GM10266 (cell line): ENCODE measurements at regions not wholly inside any gene's neighbourhood (a gene's known extent, or its start where the extent isn't known, plus 50 kb on each side); places are given as distances from the start of the nearest gene placed in this dataset.

Source experiments
- DNase-seq: peaks from one replicate; pipeline ENCODE4 v3.0.0; 2012; ENCODE audit errors: extremely low spot score
- TF ChIP-seq, protein P1 (sequence below): IDR thresholded peaks from 2 replicates; pipeline ENCODE4 v1.5.1; 2012; ENCODE audit warnings: mild to moderate bottlenecking, low read depth; ENCODE audit not compliant: control insufficient read depth, insufficient read depth; ENCODE audit errors: missing control alignments

- no peak for DNase-seq
- TF ChIP-seq, protein P1, sequence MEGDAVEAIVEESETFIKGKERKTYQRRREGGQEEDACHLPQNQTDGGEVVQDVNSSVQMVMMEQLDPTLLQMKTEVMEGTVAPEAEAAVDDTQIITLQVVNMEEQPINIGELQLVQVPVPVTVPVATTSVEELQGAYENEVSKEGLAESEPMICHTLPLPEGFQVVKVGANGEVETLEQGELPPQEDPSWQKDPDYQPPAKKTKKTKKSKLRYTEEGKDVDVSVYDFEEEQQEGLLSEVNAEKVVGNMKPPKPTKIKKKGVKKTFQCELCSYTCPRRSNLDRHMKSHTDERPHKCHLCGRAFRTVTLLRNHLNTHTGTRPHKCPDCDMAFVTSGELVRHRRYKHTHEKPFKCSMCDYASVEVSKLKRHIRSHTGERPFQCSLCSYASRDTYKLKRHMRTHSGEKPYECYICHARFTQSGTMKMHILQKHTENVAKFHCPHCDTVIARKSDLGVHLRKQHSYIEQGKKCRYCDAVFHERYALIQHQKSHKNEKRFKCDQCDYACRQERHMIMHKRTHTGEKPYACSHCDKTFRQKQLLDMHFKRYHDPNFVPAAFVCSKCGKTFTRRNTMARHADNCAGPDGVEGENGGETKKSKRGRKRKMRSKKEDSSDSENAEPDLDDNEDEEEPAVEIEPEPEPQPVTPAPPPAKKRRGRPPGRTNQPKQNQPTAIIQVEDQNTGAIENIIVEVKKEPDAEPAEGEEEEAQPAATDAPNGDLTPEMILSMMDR: no peak
Observed at GRCh38 chr1:81170721-81171120, 630.0 kb upstream of the ADGRL2 start.

- TF ChIP-seq, protein P1: no peak
- no peak for DNase-seq
Observed at GRCh38 chr1:81165963-81166362, 634.8 kb upstream of the ADGRL2 start.

- no peak for DNase-seq
Observed at GRCh38 chr1:81160696-81161095, 640.0 kb upstream of the ADGRL2 start.

DNA sequence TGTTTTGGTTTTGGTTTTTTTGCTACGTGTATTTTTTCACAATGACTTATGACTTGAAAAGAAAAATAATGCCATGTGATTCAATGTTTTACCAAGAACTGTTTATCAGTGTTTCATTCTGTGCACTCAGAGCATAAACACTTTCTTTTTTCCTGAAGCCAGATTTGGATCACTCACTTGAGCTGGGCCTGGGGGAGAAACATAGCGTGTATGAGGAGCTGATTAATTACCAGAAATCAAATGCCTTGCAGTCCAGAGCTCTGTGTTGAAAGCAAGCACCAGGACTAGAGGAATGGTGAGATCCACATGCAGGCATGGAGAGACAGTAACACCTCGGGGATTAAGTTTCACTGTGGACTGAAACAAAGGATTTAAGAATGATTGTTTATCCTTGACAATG, 642.1 kb upstream of the ADGRL2 start:
- DNase-seq: no peak
- TF ChIP-seq, protein P1: no peak

More at GRCh38 chr1:81160696-81161095, 640.0 kb upstream of the ADGRL2 start:
- TF ChIP-seq, protein P1: no peak

DNA sequence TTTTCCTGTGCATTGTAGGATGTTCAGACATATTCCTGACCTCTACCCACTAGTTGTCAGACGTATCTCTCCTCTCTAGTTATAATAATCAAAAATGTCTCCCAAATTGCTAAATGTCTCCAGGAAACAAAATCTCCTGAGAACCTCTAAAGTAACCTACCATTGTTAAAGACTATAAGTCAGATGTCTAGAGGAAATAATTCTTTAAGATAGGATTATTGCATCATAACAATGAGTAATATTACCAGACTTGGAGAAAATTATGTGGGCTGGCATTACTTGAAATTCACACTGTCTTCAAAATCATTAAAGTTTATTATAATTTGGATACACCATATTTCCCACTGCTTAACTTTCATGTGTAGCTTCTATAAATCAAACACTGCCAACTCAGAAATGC, 643.0 kb upstream of the ADGRL2 start:
- TF ChIP-seq, protein P1: no peak
- DNase-seq: no peak

GRCh38 chr1:81156887-81157286, 643.8 kb upstream of the ADGRL2 start:
- TF ChIP-seq, protein P1: no peak
- DNase-seq: no peak

GRCh38 chr1:81155131-81155530, 645.6 kb upstream of the ADGRL2 start:
- TF ChIP-seq, protein P1: no peak
- no peak for DNase-seq
